SK-N-SH treated with all-trans-retinoic acid at 6 μM for 48 hours (cell line): ENCODE measurements at regions not wholly inside any gene's neighbourhood (a gene's known extent, or its start where the extent isn't known, plus 50 kb on each side); places are given as distances from the start of the nearest gene placed in this dataset.

Source experiments
- CREB5 ChIP-seq: fragments of 250-450 bp; sonication (Bioruptor Pico); IDR thresholded peaks from 2 replicates; pipeline ENCODE4 v1.5.1; 2020; ENCODE audit warnings: low read depth, mild to moderate bottlenecking, moderate library complexity
- GLIS3 ChIP-seq: fragments of 250-450 bp; sonication (Bioruptor Pico); IDR thresholded peaks from 2 replicates; pipeline ENCODE4 v1.5.0; 2020; ENCODE audit warnings: mild to moderate bottlenecking, moderate library complexity
- TSHZ2 ChIP-seq: fragments of 250-450 bp; sonication (Bioruptor Pico); IDR thresholded peaks from 2 replicates; pipeline ENCODE4 v1.5.0; 2020; ENCODE audit warnings: mild to moderate bottlenecking, moderate library complexity

GRCh38 chr16:55115506-55115905, 184.8 kb downstream of the IRX5 start:
- no peak for TF ChIP-seq CREB5 (CRISPR knock-in tag)
- no peak for TF ChIP-seq TSHZ2
- TF ChIP-seq GLIS3 (CRISPR knock-in tag): no peak
